ENCODE measurements at regions not wholly inside any gene's neighbourhood (a gene's known extent, or its start where the extent isn't known, plus 50 kb on each side); places are given as distances from the start of the nearest gene placed in this dataset.

DNA sequence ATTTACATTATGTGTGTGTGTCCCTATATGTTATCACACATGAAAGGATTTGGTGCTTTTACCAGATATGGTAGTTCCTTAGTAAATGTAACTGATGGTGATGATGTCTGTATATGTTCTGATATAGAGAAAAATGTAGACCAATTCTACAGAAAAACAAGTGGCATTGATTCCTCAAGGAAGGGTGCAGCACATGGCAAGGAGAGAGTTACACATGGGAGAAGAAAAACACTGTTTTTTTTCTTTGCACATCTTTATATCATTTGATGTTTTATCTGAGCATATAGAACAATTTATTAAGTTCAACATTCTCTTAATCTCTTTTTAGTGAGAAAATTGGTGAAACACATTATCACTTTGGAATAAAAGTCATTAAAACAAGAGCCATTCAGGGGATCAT, 535.0 kb upstream of the KLF4 start:
- no peak overlapping the region for H2AFZ ChIP-seq (ENCODE audit: low read length)

GRCh38 chr9:108022246-108022935, 532.8 kb upstream of the KLF4 start:
- Histone ChIP-seq H3K9me3 (ENCODE audit: insufficient read depth, low read depth, low read length) (no peaks in the 10 kb centered on the region), H3K79me2 (ENCODE audit: insufficient read depth, low read length) (no peaks in the 10 kb centered on the region), H3K4me1 (ENCODE audit: insufficient read depth, low read length, poor library complexity, severe bottlenecking) (no peaks in the 10 kb centered on the region), H3K4me2 (ENCODE audit: low read depth, low read length, poor library complexity, severe bottlenecking) (no peak overlapping the region), H3F3A (ENCODE audit: low read depth) (no peaks in the 10 kb centered on the region), H3K9me2 (replicated peaks; ENCODE audit: low read depth, low read length) (no peaks in the 10 kb centered on the region), H4K20me1 (ENCODE audit: insufficient read depth, low read length, poor library complexity, severe bottlenecking) (no peaks in the 10 kb centered on the region), H3K36me3 (ENCODE audit: insufficient read depth, low read length) (no peaks in the 10 kb centered on the region), H3K4me3 (ENCODE audit: low read length, poor library complexity, severe bottlenecking) (no peak overlapping the region), H2AFZ (ENCODE audit: low read length) (no peak overlapping the region), H3K27me3 (ENCODE audit: insufficient read depth, low read length, poor library complexity, severe bottlenecking) (no peaks in the 10 kb centered on the region), H3K9ac (ENCODE audit: low read depth, low read length, poor library complexity, severe bottlenecking) (no peak overlapping the region)
- TF ChIP-seq CTCF (conservative IDR thresholded peaks at IDR 0.05; ENCODE audit: low read length): no peak
- no peak for TF ChIP-seq EZH2phosphoT487 (IDR thresholded peaks at IDR 0.05; ENCODE audit: borderline replicate concordance)

More for the DNA sequence above, 535.0 kb upstream of the KLF4 start:
- no peaks in the 10 kb centered on the region for H3K36me3 ChIP-seq (ENCODE audit: insufficient read depth, low read length)
- H4K20me1 ChIP-seq (ENCODE audit: insufficient read depth, low read length, poor library complexity, severe bottlenecking): no peaks in the 10 kb centered on the region
- TF ChIP-seq CTCF (conservative IDR thresholded peaks at IDR 0.05; ENCODE audit: low read length) (no peak), EZH2phosphoT487 (IDR thresholded peaks at IDR 0.05; ENCODE audit: borderline replicate concordance) (no peak)
- no peaks in the 10 kb centered on the region for H3K79me2 ChIP-seq (ENCODE audit: insufficient read depth, low read length)
- no peaks in the 10 kb centered on the region for H3F3A ChIP-seq (ENCODE audit: low read depth)
- no peaks in the 10 kb centered on the region for H3K9me3 ChIP-seq (ENCODE audit: insufficient read depth, low read depth, low read length)
- no peaks in the 10 kb centered on the region for H3K9me2 ChIP-seq (replicated peaks; ENCODE audit: low read depth, low read length)
- no peaks in the 10 kb centered on the region for H3K27me3 ChIP-seq (ENCODE audit: insufficient read depth, low read length, poor library complexity, severe bottlenecking)
- H3K9ac ChIP-seq (ENCODE audit: low read depth, low read length, poor library complexity, severe bottlenecking): no peak overlapping the region
- H3K4me3 ChIP-seq (ENCODE audit: low read length, poor library complexity, severe bottlenecking): no peak overlapping the region
- no peaks in the 10 kb centered on the region for H3K4me1 ChIP-seq (ENCODE audit: insufficient read depth, low read length, poor library complexity, severe bottlenecking)
- no peak overlapping the region for H3K4me2 ChIP-seq (ENCODE audit: low read depth, low read length, poor library complexity, severe bottlenecking)

DNA sequence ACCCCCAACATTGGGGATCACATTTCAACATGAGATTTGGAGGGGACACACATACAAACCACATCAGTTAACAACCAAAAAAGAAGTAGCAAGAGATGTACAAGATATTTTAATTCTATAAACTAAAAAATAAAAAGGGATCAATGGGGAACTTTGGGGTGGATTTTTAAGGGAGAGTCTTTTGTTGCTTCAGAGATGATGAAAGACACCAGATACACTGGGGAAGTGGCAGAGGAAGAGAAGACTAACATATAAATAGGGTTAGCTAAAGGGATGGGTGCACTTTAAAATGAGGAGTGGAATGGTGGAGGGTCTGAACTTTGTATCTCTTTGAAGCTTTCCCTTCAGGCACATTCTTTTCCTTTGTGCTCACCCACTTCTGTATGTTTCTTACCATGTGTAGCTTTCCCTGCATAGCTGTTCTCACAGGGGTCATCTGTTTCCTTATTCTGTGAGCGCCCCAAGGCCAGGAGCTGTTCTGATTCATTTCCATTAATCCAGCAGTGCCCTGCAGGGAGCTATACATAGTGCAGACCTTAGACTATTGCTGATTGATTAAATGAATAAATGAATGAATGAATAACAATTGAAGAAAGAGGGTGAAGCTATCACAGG, 531.6 kb upstream of the KLF4 start:
- Histone ChIP-seq H3F3A (ENCODE audit: low read depth) (no peaks in the 10 kb centered on the region), H3K79me2 (ENCODE audit: insufficient read depth, low read length) (no peaks in the 10 kb centered on the region), H2AFZ (ENCODE audit: low read length) (no peak overlapping the region), H3K4me2 (ENCODE audit: low read depth, low read length, poor library complexity, severe bottlenecking) (no peak overlapping the region), H4K20me1 (ENCODE audit: insufficient read depth, low read length, poor library complexity, severe bottlenecking) (no peaks in the 10 kb centered on the region), H3K4me1 (ENCODE audit: insufficient read depth, low read length, poor library complexity, severe bottlenecking) (no peaks in the 10 kb centered on the region), H3K36me3 (ENCODE audit: insufficient read depth, low read length) (no peaks in the 10 kb centered on the region), H3K27me3 (ENCODE audit: insufficient read depth, low read length, poor library complexity, severe bottlenecking) (no peaks in the 10 kb centered on the region), H3K9me2 (replicated peaks; ENCODE audit: low read depth, low read length) (no peaks in the 10 kb centered on the region), H3K9me3 (ENCODE audit: insufficient read depth, low read depth, low read length) (no peaks in the 10 kb centered on the region), H3K9ac (ENCODE audit: low read depth, low read length, poor library complexity, severe bottlenecking) (no peak overlapping the region), H3K4me3 (ENCODE audit: low read length, poor library complexity, severe bottlenecking) (no peak overlapping the region)
- no peak for TF ChIP-seq EZH2phosphoT487 (IDR thresholded peaks at IDR 0.05; ENCODE audit: borderline replicate concordance)
- TF ChIP-seq CTCF (conservative IDR thresholded peaks at IDR 0.05; ENCODE audit: low read length): no peak

All from Loucy (cell line).